ENCODE measurements at regions not wholly inside any gene's neighbourhood (a gene's known extent, or its start where the extent isn't known, plus 50 kb on each side); places are given as distances from the start of the nearest gene placed in this dataset.

DNA sequence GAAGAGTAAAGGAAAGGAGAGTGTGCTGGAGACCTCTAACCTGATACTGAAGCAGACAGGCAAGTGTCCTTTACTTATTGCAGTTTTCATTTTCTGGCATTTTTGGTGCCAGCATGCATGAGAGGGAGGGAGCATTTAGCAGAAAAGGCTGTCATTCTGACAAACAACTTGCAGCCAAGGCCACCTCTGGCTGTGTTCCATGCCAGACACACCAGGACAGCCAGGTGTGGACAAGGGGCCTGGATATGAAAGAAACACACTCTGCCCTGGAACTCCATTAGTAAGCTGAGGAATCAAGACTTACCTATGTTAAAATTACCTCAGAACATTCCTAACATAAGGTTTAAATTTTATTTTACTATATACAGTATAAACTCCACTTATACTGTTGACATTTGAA lies 365.4 kb upstream of the CAMK1G start:
- Mint-ChIP-seq H3K36me3 (ENCODE audit: low read depth) (no peaks in the 10 kb centered on the region), H3K27ac (no peak overlapping the region), H3K4me3 (no peak overlapping the region), H3K4me1 (ENCODE audit: low read depth) (peaks cover 19% of the 10 kb centered on the region; the same call in 1 of the 2 replicates), H3K27me3 (ENCODE audit: insufficient read depth) (peaks cover 9% of the 10 kb centered on the region), H3K9me3 (no peaks in the 10 kb centered on the region)
- no peak for DNase-seq
- TF ChIP-seq, protein P1, sequence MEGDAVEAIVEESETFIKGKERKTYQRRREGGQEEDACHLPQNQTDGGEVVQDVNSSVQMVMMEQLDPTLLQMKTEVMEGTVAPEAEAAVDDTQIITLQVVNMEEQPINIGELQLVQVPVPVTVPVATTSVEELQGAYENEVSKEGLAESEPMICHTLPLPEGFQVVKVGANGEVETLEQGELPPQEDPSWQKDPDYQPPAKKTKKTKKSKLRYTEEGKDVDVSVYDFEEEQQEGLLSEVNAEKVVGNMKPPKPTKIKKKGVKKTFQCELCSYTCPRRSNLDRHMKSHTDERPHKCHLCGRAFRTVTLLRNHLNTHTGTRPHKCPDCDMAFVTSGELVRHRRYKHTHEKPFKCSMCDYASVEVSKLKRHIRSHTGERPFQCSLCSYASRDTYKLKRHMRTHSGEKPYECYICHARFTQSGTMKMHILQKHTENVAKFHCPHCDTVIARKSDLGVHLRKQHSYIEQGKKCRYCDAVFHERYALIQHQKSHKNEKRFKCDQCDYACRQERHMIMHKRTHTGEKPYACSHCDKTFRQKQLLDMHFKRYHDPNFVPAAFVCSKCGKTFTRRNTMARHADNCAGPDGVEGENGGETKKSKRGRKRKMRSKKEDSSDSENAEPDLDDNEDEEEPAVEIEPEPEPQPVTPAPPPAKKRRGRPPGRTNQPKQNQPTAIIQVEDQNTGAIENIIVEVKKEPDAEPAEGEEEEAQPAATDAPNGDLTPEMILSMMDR (IDR thresholded peaks at IDR 0.05): no peak

DNA sequence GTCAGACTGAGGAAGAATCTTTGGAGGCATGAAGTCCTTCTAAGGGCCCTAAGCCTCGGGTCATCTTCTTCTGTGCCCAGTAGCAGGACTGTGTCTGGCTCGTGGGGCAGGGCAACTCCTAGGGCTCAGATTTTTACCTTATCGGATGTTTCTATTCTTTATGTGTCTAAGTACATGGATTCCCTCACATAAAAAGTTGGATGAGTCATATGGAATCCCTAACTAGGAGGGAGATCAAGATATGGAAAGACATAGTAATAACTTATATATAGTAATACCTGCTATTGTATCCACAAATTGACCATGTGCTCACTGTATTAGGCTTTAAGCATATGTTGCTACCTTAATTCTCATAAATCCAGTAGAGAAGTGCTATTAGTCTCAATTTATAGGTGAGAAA lies 364.5 kb upstream of the CAMK1G start:
- H3K4me3 Mint-ChIP-seq: no peak overlapping the region

GRCh38 chr1:209219791-209220524 lies 363.6 kb upstream of the CAMK1G start:
- H3K36me3 Mint-ChIP-seq (ENCODE audit: low read depth): no peaks in the 10 kb centered on the region
- no peaks in the 10 kb centered on the region for H3K9me3 Mint-ChIP-seq
- H3K27ac Mint-ChIP-seq: no peak overlapping the region
- peaks cover 22% of the 10 kb centered on the region; the same call in 1 of the 2 replicates for H3K4me1 Mint-ChIP-seq (ENCODE audit: low read depth)
- no peak for DNase-seq
- TF ChIP-seq, protein P1 (IDR thresholded peaks at IDR 0.05): no peak
- peaks cover 11% of the 10 kb centered on the region for H3K27me3 Mint-ChIP-seq (ENCODE audit: insufficient read depth)
- H3K4me3 Mint-ChIP-seq: peak overlapping the region; percentile 61

More for the DNA sequence above, 364.5 kb upstream of the CAMK1G start:
- DNase-seq: no peak
- Mint-ChIP-seq H3K9me3 (no peaks in the 10 kb centered on the region), H3K4me1 (ENCODE audit: low read depth) (peaks cover 19% of the 10 kb centered on the region; the same call in 1 of the 2 replicates), H3K36me3 (ENCODE audit: low read depth) (no peaks in the 10 kb centered on the region), H3K27me3 (ENCODE audit: insufficient read depth) (peaks cover 9% of the 10 kb centered on the region), H3K27ac (no peak overlapping the region)
- TF ChIP-seq, protein P1 (IDR thresholded peaks at IDR 0.05): no peak

- DNase-seq: no peak
- Mint-ChIP-seq H3K36me3 (ENCODE audit: low read depth) (no peaks in the 10 kb centered on the region), H3K4me1 (ENCODE audit: low read depth) (peaks cover 19% of the 10 kb centered on the region; the same call in 1 of the 2 replicates), H3K27me3 (ENCODE audit: insufficient read depth) (peaks cover 9% of the 10 kb centered on the region), H3K9me3 (no peaks in the 10 kb centered on the region), H3K27ac (no peak overlapping the region), H3K4me3 (no peak overlapping the region)
- TF ChIP-seq, protein P1 (IDR thresholded peaks at IDR 0.05): no peak
Observed at GRCh38 chr1:209222826-209223225, 360.7 kb upstream of the CAMK1G start.

GRCh38 chr1:209223791-209224190 lies 359.7 kb upstream of the CAMK1G start:
- no peaks in the 10 kb centered on the region for H3K36me3 Mint-ChIP-seq (ENCODE audit: low read depth)
- TF ChIP-seq, protein P1 (IDR thresholded peaks at IDR 0.05): no peak
- no peaks in the 10 kb centered on the region for H3K9me3 Mint-ChIP-seq
- H3K27me3 Mint-ChIP-seq (ENCODE audit: insufficient read depth): peaks cover 9% of the 10 kb centered on the region
- DNase-seq: no peak
- no peak overlapping the region for H3K27ac Mint-ChIP-seq
- peaks cover 15% of the 10 kb centered on the region; the same call in 1 of the 2 replicates for H3K4me1 Mint-ChIP-seq (ENCODE audit: low read depth)
- H3K4me3 Mint-ChIP-seq: peak overlapping the region; percentile 3; the same call in 1 of the 2 replicates

All from HFFc6 (cell line).